Activated T-cell treated with anti-CD3 and anti-CD28 coated beads, Interleukin-2, amount 50 U/mL, for 48 hours (primary cell): ENCODE measurements at regions not wholly inside any gene's neighbourhood (a gene's known extent, or its start where the extent isn't known, plus 50 kb on each side); places are given as distances from the start of the nearest gene placed in this dataset.

ENCODE experiments used
- DNase-seq, 2 experiments: peaks; one replicate each; pipeline ENCODE4 v3.0.0-alpha.2; 2020

GRCh38 chr4:180565856-180566431 lies 1677.3 kb upstream of the TENM3 start:
- DNase-seq = no peak

GRCh38 chr4:180566492-180566891 lies 1676.7 kb upstream of the TENM3 start:
- DNase-seq = no peak

- no peak for DNase-seq
These were observed 1676.1 kb upstream of the TENM3 start for GRCh38 chr4:180567080-180567479.

GRCh38 chr4:180571516-180572055 lies 1671.6 kb upstream of the TENM3 start:
- DNase-seq = no peak

DNA sequence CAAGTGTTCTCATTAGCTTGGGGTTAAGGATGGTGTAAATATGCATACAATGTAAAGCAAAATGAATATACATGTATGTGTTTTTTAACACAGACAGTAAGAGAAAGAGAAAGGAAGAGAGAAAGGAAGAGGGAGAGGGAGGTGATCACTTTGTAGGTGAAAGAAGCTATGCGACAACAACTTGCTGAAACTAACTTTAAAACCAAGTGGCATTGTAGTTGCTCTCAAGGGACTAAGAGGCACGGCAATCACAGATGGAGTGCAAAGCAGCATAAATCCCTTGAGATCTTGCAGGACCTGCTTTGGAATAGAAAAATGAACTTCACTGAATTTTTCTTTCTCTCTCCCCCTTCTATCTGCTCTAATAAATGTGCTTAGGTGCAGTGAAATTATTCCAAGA lies 1665.0 kb upstream of the TENM3 start:
- no peak for DNase-seq

DNA sequence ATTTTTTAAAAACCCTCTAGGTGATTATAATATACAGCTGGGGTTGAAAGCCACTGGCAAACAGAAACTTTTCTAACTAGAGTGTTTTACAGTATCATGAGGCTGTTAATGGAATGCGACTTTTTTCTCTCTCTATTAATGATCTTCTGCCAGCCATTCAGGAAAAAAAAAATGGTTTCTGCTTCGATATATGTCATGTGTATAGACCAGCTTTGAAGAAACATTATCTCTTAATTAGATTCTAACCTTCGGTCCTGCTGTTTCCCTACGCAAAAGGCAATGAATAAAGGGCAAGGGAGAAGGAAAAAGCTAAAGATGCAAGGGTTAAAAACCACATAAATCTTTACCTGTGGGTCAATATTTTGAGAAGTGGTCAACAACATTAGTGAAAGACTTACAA lies 1662.1 kb upstream of the TENM3 start:
- no peak for DNase-seq

GRCh38 chr4:180587379-180587778 lies 1655.8 kb upstream of the TENM3 start:
- no peak for DNase-seq

DNA sequence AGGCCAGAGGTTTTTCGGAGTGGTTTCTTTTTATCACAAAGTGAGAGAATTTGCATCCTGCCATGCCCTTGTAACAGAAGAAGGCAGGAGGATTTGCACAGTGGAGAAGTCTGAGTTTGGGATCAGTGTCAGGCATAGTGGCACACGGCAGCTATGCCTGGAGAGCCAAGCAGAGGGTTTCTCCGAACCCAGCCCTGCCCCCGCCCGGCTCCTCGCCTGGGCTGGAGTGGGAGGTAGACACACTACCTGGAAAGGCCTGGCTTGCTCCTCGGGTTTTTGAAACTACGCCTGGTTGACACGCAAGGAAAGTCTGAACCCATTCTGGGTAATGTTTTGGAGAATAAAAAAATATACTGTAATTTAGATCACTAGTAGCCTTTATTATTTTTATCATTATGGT lies 1653.6 kb upstream of the TENM3 start:
- no peak for DNase-seq

GRCh38 chr4:180596888-180597483 lies 1646.2 kb upstream of the TENM3 start:
- no peak for DNase-seq

GRCh38 chr4:180598281-180598680 lies 1644.9 kb upstream of the TENM3 start:
- no peak for DNase-seq

- no peak for DNase-seq
These were observed 1639.4 kb upstream of the TENM3 start for GRCh38 chr4:180603791-180604190.

GRCh38 chr4:180610324-180610723 lies 1632.9 kb upstream of the TENM3 start:
- no peak for DNase-seq

DNA sequence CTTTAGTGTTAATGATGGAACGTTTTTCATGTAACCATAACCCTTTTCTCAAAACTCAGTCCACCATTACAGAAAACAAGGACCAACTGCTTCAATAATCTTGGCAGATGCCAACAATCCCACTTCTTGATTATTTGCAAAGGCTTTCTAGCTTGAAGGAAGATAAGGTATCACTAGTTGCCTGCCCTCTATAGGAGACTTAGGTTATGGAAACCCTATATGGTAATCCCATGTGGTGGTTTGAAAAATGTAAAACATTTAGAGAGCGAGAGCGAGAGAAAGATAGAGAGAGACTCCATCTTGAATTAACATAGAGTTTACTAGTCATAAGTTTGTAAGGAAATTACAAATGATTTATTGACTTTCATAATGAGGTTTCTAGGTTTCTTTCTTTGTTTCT lies 1627.5 kb upstream of the TENM3 start:
- DNase-seq = no peak

DNA sequence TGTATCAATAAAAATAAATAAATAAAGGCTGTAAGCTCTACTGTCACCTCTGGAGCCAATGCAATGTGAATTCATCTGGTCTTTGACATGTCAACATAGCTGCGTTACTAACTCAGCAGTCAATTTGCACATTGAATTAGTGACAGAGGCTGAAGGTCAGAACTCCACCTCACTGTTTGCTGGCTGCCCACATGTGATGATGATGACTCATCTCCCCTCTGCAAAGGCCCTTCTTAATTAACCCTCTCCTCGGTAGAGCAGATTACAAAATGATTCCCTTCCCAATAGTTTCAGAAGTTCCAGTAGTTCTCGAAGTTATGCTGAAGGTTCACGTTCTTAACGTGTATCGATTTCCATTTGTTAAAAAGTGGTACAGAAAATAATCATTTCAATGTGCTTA lies 1626.0 kb upstream of the TENM3 start:
- no peak for DNase-seq

DNA sequence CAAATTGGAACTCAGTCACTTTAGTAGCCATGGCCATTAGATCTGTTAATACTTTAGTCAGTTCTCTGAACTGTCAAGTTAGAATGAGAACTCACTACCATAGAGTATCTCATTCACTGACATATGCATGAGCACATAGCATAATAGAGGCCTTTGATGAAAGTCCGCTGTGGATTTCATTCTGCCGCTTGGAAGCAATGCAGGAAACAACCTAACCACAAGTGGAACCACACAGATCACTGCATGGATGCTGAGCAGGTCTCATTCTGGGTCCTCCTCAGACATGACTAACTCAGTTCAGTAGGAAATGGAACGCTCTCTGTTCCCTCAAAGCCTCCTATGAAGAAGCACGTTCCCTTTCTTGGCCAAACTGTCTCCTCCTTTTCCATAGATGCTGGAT lies 1624.8 kb upstream of the TENM3 start:
- no peak for DNase-seq

DNA sequence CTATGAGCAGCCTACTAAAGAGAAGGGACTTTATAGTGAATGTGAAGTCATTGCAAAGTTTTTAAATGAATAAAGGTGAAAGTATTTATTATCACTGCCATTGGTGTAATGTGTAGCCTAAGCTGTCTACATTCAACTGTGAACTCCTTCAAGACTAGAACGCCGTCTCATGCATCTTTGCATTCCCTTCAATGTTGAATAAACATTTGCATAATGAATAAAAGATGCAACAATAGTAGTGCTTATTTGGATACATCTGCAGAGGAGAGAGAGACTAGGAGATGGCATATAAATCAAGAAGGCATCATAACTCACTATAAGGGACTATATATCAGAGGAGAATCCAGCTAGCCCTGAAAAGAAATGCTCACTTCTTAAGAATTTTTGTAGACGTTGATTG lies 1623.8 kb upstream of the TENM3 start:
- DNase-seq = no peak

GRCh38 chr4:180622254-180622653 lies 1620.9 kb upstream of the TENM3 start:
- DNase-seq = no peak

DNA sequence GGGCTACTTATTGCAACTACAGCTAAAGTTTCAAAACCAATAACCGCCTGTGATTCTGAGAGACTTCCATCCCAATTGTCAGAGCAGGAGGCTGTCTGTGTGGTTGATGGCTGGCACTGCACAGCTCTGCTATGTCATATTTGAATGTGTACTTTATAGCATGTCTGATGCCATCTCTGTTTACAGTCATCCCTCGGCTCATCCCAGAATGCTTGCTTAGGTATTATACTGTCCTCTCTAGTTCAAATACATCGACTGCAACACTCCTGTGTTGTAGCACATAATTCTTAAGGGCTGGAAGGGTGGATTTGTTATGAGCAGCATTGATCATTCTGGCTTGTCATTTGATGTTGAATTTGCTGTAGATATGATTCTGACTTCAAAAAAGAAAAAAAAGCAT lies 1617.5 kb upstream of the TENM3 start:
- DNase-seq = no peak

- no peak for DNase-seq
These were observed 1613.1 kb upstream of the TENM3 start for GRCh38 chr4:180630012-180630665.

DNA sequence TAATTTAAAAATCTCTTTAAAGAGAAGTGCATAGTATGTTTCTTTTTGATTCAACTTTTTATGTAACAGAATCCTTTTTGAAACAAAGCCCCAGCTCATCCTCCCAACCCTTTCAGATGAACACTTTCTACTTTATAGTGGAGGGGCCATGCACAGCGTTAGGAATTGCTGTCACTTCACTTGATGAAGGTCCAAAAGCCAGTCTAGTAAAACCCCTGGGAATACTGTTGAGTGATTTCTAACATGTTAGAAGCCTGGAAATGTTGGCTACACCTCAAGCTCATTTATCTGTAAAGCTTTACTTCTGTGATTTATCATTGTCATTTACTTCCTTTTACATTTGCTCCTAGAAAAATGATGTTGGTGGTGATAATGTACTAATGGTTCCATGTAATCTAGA lies 1608.9 kb upstream of the TENM3 start:
- DNase-seq = no peak

DNA sequence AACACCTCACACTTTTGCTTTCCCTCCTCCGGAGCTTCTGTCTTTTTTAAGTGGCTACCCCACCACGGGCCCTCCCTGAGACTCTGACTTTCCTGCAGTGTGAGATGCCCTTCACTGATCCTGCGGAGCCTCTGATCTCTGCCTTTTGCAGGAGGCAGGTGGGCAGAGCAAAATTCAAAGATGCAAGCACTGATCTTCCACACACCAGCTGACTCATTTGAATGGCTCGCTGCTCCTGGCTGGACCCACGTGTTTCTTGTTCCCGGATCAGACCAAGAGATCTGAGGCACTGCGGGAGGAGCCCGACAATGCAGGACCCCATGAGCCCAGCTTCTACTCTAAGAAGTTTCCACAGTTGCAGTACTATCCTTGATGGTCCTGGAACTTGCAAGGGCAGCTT lies 1607.9 kb upstream of the TENM3 start:
- no peak for DNase-seq

DNA sequence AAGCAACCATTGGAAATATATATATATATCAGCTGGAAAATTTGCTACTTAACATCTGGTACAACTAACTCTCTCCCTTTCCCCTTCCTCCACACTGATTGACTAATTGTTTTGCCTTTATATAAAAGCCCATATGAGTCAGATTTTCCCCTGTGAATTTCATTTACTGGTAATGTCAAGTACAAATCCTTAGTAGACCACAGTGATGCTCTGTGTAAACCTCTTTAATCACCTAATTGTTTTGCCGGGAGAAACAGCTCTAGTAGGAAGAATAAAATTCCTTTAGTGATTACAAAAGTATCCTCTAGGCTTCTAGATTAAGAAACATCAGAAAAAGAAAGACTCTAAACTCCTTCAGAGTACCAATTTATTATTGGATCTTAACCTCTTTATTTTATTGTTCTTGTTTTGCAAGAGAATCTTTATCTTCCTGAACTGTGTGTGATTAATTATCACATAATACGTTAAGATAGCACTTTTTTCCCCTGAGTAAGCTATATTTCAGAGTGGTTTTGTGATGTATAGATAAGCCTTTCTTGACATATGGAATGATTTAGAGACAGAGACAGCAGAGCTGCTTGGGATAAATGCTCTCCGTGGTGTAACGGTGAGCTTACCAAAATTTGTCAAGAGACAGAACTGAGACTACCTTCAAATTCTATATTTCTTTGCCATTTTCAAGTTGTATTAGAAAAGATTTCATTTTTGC lies 1606.4 kb upstream of the TENM3 start:
- no peak for DNase-seq

GRCh38 chr4:180637616-180638015 lies 1605.6 kb upstream of the TENM3 start:
- no peak for DNase-seq

- DNase-seq = no peak
These were observed 1603.0 kb upstream of the TENM3 start for GRCh38 chr4:180640193-180640592.
